ENCODE measurements at regions not wholly inside any gene's neighbourhood (a gene's known extent, or its start where the extent isn't known, plus 50 kb on each side); places are given as distances from the start of the nearest gene placed in this dataset.

- H3K27me3 ChIP-seq = no peaks in the 10 kb centered on the region
- DNase-seq (ENCODE audit: low spot score) = no peak
- no peak for TF ChIP-seq CTCF (IDR thresholded peaks at IDR 0.05)
- H3K36me3 ChIP-seq = no peaks in the 10 kb centered on the region
- H3K9me3 ChIP-seq = no peaks in the 10 kb centered on the region
- H3K4me1 ChIP-seq = no peaks in the 10 kb centered on the region
- no peak overlapping the region for H3K4me3 ChIP-seq
- H3K27ac ChIP-seq = no peak overlapping the region
Measured at GRCh38 chr3:187802203-187802927, 57.1 kb upstream of the BCL6 start.

- Histone ChIP-seq H3K27ac (no peak overlapping the region), H3K9me3 (no peaks in the 10 kb centered on the region), H3K36me3 (no peaks in the 10 kb centered on the region), H3K27me3 (no peaks in the 10 kb centered on the region), H3K4me1 (no peaks in the 10 kb centered on the region), H3K4me3 (no peak overlapping the region)
- DNase-seq (ENCODE audit: low spot score) = no peak
- TF ChIP-seq CTCF (IDR thresholded peaks at IDR 0.05) = no peak
Measured at GRCh38 chr3:187802928-187803259, 57.6 kb upstream of the BCL6 start.

GRCh38 chr3:187804120-187804744 lies 59.0 kb upstream of the BCL6 start:
- H3K27ac ChIP-seq = no peak overlapping the region
- no peaks in the 10 kb centered on the region for H3K36me3 ChIP-seq
- no peak for DNase-seq (ENCODE audit: low spot score)
- no peaks in the 10 kb centered on the region for H3K4me1 ChIP-seq
- no peaks in the 10 kb centered on the region for H3K27me3 ChIP-seq
- TF ChIP-seq CTCF (IDR thresholded peaks at IDR 0.05) = no peak
- H3K4me3 ChIP-seq = no peak overlapping the region
- H3K9me3 ChIP-seq = no peaks in the 10 kb centered on the region

- H3K4me3 ChIP-seq = no peak overlapping the region
- no peak overlapping the region for H3K27ac ChIP-seq
- no peaks in the 10 kb centered on the region for H3K4me1 ChIP-seq
- no peaks in the 10 kb centered on the region for H3K27me3 ChIP-seq
- no peak for TF ChIP-seq CTCF (IDR thresholded peaks at IDR 0.05)
- no peaks in the 10 kb centered on the region for H3K36me3 ChIP-seq
- DNase-seq (ENCODE audit: low spot score) = no peak
- no peaks in the 10 kb centered on the region for H3K9me3 ChIP-seq
Measured at GRCh38 chr3:187804745-187805121, 59.5 kb upstream of the BCL6 start.

- Histone ChIP-seq H3K9me3 (no peaks in the 10 kb centered on the region), H3K27me3 (no peaks in the 10 kb centered on the region), H3K36me3 (no peaks in the 10 kb centered on the region), H3K27ac (no peak overlapping the region), H3K4me3 (no peak overlapping the region), H3K4me1 (peaks cover 0 to 4% of the 10 kb centered on the region in 2 donors)
- no peak for TF ChIP-seq CTCF (IDR thresholded peaks at IDR 0.05)
- DNase-seq (ENCODE audit: low spot score) = no peak
Measured at GRCh38 chr3:187805774-187806173, 60.5 kb upstream of the BCL6 start.
